ENCODE measurements at regions not wholly inside any gene's neighbourhood (a gene's known extent, or its start where the extent isn't known, plus 50 kb on each side); places are given as distances from the start of the nearest gene placed in this dataset.

DNA sequence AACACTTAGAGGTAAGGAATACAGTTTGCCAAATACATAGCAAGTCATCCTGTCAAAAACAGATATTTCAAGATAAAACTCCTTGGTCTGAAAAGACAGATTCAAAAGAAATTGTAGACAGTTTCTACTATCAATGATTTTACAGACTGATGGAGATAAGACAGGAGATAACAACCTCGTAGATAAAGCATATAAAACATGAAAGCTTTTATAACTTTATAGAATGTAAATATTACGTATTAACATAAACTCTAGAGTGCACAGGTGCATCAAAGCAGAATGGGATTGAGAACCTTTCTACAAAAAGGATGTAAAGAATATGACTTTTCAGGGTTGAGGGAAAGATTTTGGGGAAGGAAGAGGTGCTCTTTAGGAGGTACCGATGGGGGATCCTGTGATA is 158.0 kb upstream of the CENPW start:
- TF ChIP-seq, protein P1, sequence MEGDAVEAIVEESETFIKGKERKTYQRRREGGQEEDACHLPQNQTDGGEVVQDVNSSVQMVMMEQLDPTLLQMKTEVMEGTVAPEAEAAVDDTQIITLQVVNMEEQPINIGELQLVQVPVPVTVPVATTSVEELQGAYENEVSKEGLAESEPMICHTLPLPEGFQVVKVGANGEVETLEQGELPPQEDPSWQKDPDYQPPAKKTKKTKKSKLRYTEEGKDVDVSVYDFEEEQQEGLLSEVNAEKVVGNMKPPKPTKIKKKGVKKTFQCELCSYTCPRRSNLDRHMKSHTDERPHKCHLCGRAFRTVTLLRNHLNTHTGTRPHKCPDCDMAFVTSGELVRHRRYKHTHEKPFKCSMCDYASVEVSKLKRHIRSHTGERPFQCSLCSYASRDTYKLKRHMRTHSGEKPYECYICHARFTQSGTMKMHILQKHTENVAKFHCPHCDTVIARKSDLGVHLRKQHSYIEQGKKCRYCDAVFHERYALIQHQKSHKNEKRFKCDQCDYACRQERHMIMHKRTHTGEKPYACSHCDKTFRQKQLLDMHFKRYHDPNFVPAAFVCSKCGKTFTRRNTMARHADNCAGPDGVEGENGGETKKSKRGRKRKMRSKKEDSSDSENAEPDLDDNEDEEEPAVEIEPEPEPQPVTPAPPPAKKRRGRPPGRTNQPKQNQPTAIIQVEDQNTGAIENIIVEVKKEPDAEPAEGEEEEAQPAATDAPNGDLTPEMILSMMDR (IDR thresholded peaks at IDR 0.05) = no peak
- no peak for TF ChIP-seq POLR2A (IDR thresholded peaks at IDR 0.05)

All from body of pancreas (tissue), 4 donors.